HCT116 (cell line): ENCODE measurements at regions not wholly inside any gene's neighbourhood (a gene's known extent, or its start where the extent isn't known, plus 50 kb on each side); places are given as distances from the start of the nearest gene placed in this dataset.

ENCODE experiments used
- ATAC-seq: fragments of 200-7000 bp; cut with Tn5 transposase; 2 replicates; pipeline ENCODE4 v1.9.1; 2020; ENCODE audit warnings: mild to moderate bottlenecking, moderate library complexity
- BruUV-seq: library from RNA; stranded (reverse); fragments of 400-500 nt; replicated peaks from 2 replicates; lab custom pipeline; 2021; lab: Mats Ljungman, UMichigan
- CTCF ChIA-PET: fragments of 300-600 bp; sonication (Branson Sonifier 250); formaldehyde crosslinking; loops from one replicate; lab custom pipeline; 2021; ENCODE audit warnings: antibody characterized with exemption; lab: Charles Lee
- POLR2A ChIA-PET: fragments of 300-600, 350-600 bp; sonication (Branson Sonifier 250); formaldehyde crosslinking; loops from one replicate; lab custom pipeline; 2021; ENCODE audit warnings: antibody characterized with exemption; lab: Charles Lee
- RAD21 ChIA-PET, 2 experiments: fragments of 300-600 bp; sonication (Branson Sonifier 250); formaldehyde crosslinking; loops; one replicate each; lab custom pipeline; 2023; ENCODE audit warnings: low total read pairs in 2 of 2; ENCODE audit not compliant: uncharacterized antibody in 2 of 2, unreplicated experiment in 2 of 2, low non-redundant PET in 1 of 2; lab: Charles Lee
- DNase-seq: peaks from one replicate; pipeline ENCODE4 v3.0.0-alpha.2; 2010; ENCODE audit warnings: low read depth, low spot score
- H2AFZ ChIP-seq: fragments of 200-600 bp; shearing (Covaris generic), sonication (generic); 2 replicates; pipeline ENCODE4 v1.6.1; 2017; ENCODE audit warnings: low read depth, mixed run types, mixed read lengths, antibody characterized with exemption, low read length; ENCODE audit not compliant: poor library complexity, severe bottlenecking
- H3K27ac ChIP-seq: 2 replicates; pipeline ENCODE4 v1.5.1; 2012; ENCODE audit warnings: low read depth, low read length
- H3K27me3 ChIP-seq: fragments of 200-600 bp; sonication (generic); 2 replicates; pipeline ENCODE4 v1.6.1; 2016; ENCODE audit warnings: mixed run types, low read length, mixed read lengths; ENCODE audit not compliant: insufficient read depth
- H3K36me3 ChIP-seq, 2 experiments: fragments of 200-500 bp in 1 of 2; fragments of 200-600 bp in 1 of 2; sonication (Bioruptor generic) in 1 of 2; sonication (generic) in 1 of 2; 2 replicates each; pipeline versions ENCODE4 v1.5.1 to v1.6.1; 2014 to 2016; ENCODE audit warnings: low read length in 2 of 2, inconsistent platforms in 1 of 2, mixed read lengths in 1 of 2, mixed run types in 1 of 2; ENCODE audit not compliant: insufficient read depth in 2 of 2, control insufficient read depth in 1 of 2
- H3K4me1 ChIP-seq, 2 experiments: fragments of 200-600 bp in 1 of 2; sonication (generic) in 1 of 2; 2 replicates each; pipeline versions ENCODE4 v1.5.1 to v1.6.1; 2012 to 2017; ENCODE audit warnings: low read length in 2 of 2, inconsistent platforms in 1 of 2, mild to moderate bottlenecking in 1 of 2, mixed read lengths in 1 of 2, mixed run types in 1 of 2, moderate library complexity in 1 of 2; ENCODE audit not compliant: insufficient read depth in 2 of 2, control insufficient read depth in 1 of 2
- H3K4me2 ChIP-seq: fragments of 200-600 bp; sonication (generic); 2 replicates; pipeline ENCODE4 v1.6.1; 2017; ENCODE audit warnings: mixed run types, low read length, mixed read lengths
- H3K4me3 ChIP-seq, 2 experiments: fragments of 200-600 bp in 1 of 2; sonication (generic) in 1 of 2; replicated peaks in 1 of 2; 2 replicates each; pipeline ENCODE4 v1.5.1; 2011 to 2016; ENCODE audit warnings: low read length in 2 of 2, control low read depth in 1 of 2, low read depth in 1 of 2, mild to moderate bottlenecking in 1 of 2, mixed read lengths in 1 of 2, mixed run types in 1 of 2
- H3K79me2 ChIP-seq: fragments of 200-600 bp; sonication (generic); 2 replicates; pipeline ENCODE4 v1.6.1; 2017; ENCODE audit warnings: mild to moderate bottlenecking, mixed run types, low read length, moderate library complexity, mixed read lengths; ENCODE audit not compliant: insufficient read depth
- H3K9ac ChIP-seq: fragments of 200-600 bp; sonication (generic); 2 replicates; pipeline ENCODE4 v1.6.1; 2016; ENCODE audit warnings: low read length, mixed read lengths
- H3K9me2 ChIP-seq: fragments of 200-600 bp; sonication (generic), shearing (Covaris generic); 2 replicates; pipeline ENCODE4 v1.6.1; 2017; ENCODE audit warnings: mixed run types, mild to moderate bottlenecking, moderate library complexity; ENCODE audit not compliant: insufficient read depth
- H3K9me3 ChIP-seq, 2 experiments: fragments of 200-500 bp in 1 of 2; fragments of 200-600 bp in 1 of 2; sonication (Bioruptor generic) in 1 of 2; sonication (generic) in 1 of 2; 2 replicates each; pipeline ENCODE4 v1.6.1; 2014 to 2017; ENCODE audit warnings: low read length in 2 of 2, mixed read lengths in 2 of 2, inconsistent platforms in 1 of 2, low read depth in 1 of 2, mild to moderate bottlenecking in 1 of 2, mixed run types in 1 of 2, moderate library complexity in 1 of 2; ENCODE audit not compliant: control insufficient read depth in 1 of 2, insufficient read depth in 1 of 2
- H4K20me1 ChIP-seq: fragments of 200-600 bp; sonication (generic), shearing (Covaris generic); 2 replicates; pipeline ENCODE4 v1.6.1; 2017; ENCODE audit warnings: mixed run types, mild to moderate bottlenecking, moderate library complexity; ENCODE audit not compliant: insufficient read depth
- CBX3 ChIP-seq: IDR thresholded peaks from 2 replicates; pipeline ENCODE4 v1.6.1; 2012; ENCODE audit warnings: low read depth
- ELF1 ChIP-seq: IDR thresholded peaks from 2 replicates; pipeline ENCODE4 v1.6.1; 2012; ENCODE audit warnings: low read depth, borderline replicate concordance
- EZH2 ChIP-seq: fragments of 200-600 bp; sonication (generic); IDR thresholded peaks from 2 replicates; pipeline ENCODE4 v1.6.1; 2017; ENCODE audit warnings: antibody characterized with exemption, mixed run types
- EZH2phosphoT487 ChIP-seq: fragments of 200-600 bp; IDR thresholded peaks from 2 replicates; pipeline ENCODE4 v1.6.1; 2018; ENCODE audit warnings: antibody characterized with exemption, borderline replicate concordance
- FOSL1 ChIP-seq: IDR thresholded peaks from 2 replicates; pipeline ENCODE4 v1.6.1; 2012; ENCODE audit warnings: low read depth
- JUND ChIP-seq: IDR thresholded peaks from 2 replicates; pipeline ENCODE4 v1.6.1; 2012
- MAX ChIP-seq: IDR thresholded peaks from 2 replicates; pipeline ENCODE4 v1.6.1; 2012
- POLR2A ChIP-seq: IDR thresholded peaks from 2 replicates; pipeline ENCODE4 v1.7.0; 2011; ENCODE audit warnings: borderline replicate concordance; ENCODE audit not compliant: insufficient read depth, insufficient read length; ENCODE audit errors: extremely low read depth
- POLR2AphosphoS5 ChIP-seq: IDR thresholded peaks from 2 replicates; pipeline ENCODE4 v1.6.1; 2011; ENCODE audit warnings: mild to moderate bottlenecking, low read depth, low read length, moderate library complexity
- REST ChIP-seq: IDR thresholded peaks from 2 replicates; pipeline ENCODE4 v1.6.1; 2012; ENCODE audit warnings: low read depth
- SIN3A ChIP-seq: IDR thresholded peaks from 2 replicates; pipeline ENCODE4 v1.6.1; 2012; ENCODE audit warnings: low read depth
- SP1 ChIP-seq: IDR thresholded peaks from 2 replicates; pipeline ENCODE4 v1.6.1; 2012; ENCODE audit warnings: low read depth
- SRF ChIP-seq: IDR thresholded peaks from 2 replicates; pipeline ENCODE4 v1.6.1; 2012; ENCODE audit warnings: low read depth
- TCF7L2 ChIP-seq: IDR thresholded peaks from 2 replicates; pipeline ENCODE4 v1.7.0; 2011; ENCODE audit warnings: borderline replicate concordance, inconsistent platforms; ENCODE audit not compliant: insufficient read depth, insufficient read length; ENCODE audit errors: extremely low read depth
- ZFX ChIP-seq: fragments of 450-650 bp; IDR thresholded peaks from 2 replicates; pipeline ENCODE4 v1.6.1; 2017
- ZNF274 ChIP-seq: fragments of 200-500 bp; sonication (Bioruptor generic); IDR thresholded peaks from 2 replicates; pipeline ENCODE4 v1.6.1; 2014; ENCODE audit warnings: mild to moderate bottlenecking, low read depth, low read length, inconsistent platforms
- intact Hi-C: fragments of 100-400 bp; cut with micrococcal nuclease; formaldehyde crosslinking; loops from 2 replicates; pipeline ENCODE4 v1.10.0; 2022
- TF ChIP-seq, protein P1 (sequence below): IDR thresholded peaks from 2 replicates; pipeline ENCODE4 v1.6.1; 2011; ENCODE audit warnings: mild to moderate bottlenecking, low read length, moderate library complexity; ENCODE audit not compliant: insufficient replicate concordance; ENCODE audit errors: extremely low read depth

DNA sequence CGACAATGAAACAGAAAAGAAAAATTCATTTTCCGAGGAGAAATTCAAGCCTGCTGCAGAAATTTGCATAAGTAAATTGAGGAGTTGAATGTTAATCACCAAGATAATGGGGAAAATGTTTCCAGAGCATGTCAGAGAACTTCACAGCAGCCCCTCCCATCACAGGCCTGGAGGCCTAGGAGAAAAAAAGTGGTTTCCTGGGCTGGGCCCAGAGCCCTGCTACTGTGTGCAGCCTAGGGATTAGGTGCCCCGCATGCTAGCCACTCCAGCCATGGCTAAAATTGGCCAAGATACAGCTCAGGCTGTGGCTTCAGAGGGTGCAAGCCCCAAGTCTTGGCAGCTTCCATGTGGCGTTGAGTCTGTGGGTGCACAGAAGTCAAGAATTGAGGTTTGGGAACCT, 82.7 kb upstream of the EFNA5 start:
- Histone ChIP-seq H3K4me3 (no peak overlapping the region), H3K9me2 (no peaks in the 10 kb centered on the region), H3K9me3 (no peaks in the 10 kb centered on the region), H3K27me3 (no peaks in the 10 kb centered on the region), H3K27ac (no peak overlapping the region), H3K4me2 (no peak overlapping the region), H3K9ac (no peak overlapping the region), H2AFZ (no peak overlapping the region), H3K79me2 (no peaks in the 10 kb centered on the region), H3K36me3 (no peaks in the 10 kb centered on the region), H3K4me1 (no peaks in the 10 kb centered on the region), H4K20me1 (no peaks in the 10 kb centered on the region)
- DNase-seq (no peak), ATAC-seq (no peak)
- ChIA-PET CTCF (no interaction called here), POLR2A (no interaction called here), RAD21 (no interaction called here)
- no TSS peak for BruUV-seq
- intact Hi-C loops, result no loop called here
- TF ChIP-seq REST, result no peak
- no peak for TF ChIP-seq ZFX
- TF ChIP-seq SIN3A, result no peak
- TF ChIP-seq, protein P1, sequence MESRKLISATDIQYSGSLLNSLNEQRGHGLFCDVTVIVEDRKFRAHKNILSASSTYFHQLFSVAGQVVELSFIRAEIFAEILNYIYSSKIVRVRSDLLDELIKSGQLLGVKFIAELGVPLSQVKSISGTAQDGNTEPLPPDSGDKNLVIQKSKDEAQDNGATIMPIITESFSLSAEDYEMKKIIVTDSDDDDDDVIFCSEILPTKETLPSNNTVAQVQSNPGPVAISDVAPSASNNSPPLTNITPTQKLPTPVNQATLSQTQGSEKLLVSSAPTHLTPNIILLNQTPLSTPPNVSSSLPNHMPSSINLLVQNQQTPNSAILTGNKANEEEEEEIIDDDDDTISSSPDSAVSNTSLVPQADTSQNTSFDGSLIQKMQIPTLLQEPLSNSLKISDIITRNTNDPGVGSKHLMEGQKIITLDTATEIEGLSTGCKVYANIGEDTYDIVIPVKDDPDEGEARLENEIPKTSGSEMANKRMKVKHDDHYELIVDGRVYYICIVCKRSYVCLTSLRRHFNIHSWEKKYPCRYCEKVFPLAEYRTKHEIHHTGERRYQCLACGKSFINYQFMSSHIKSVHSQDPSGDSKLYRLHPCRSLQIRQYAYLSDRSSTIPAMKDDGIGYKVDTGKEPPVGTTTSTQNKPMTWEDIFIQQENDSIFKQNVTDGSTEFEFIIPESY, result no peak
- TF ChIP-seq POLR2A, result no peak
- no peak for TF ChIP-seq ZNF274
- TF ChIP-seq MAX, result no peak
- no peak for TF ChIP-seq FOSL1
- no peak for TF ChIP-seq POLR2AphosphoS5
- TF ChIP-seq EZH2, result no peak
- TF ChIP-seq SP1, result no peak
- no peak for TF ChIP-seq TCF7L2
- TF ChIP-seq JUND, result no peak
- TF ChIP-seq SRF, result no peak
- TF ChIP-seq CBX3, result no peak
- no peak for TF ChIP-seq ELF1
- TF ChIP-seq EZH2phosphoT487, result no peak
